Umbilical cord (tissue), 1 donor: ENCODE measurements at regions not wholly inside any gene's neighbourhood (a gene's known extent, or its start where the extent isn't known, plus 50 kb on each side); places are given as distances from the start of the nearest gene placed in this dataset.

Experiments
- DNase-seq: peaks from one replicate; pipeline ENCODE4 v3.0.0-alpha.2; 2015; ENCODE audit warnings: low spot score

- DNase-seq, result peak; percentile 85
These were observed 203.7 kb downstream of the ABHD5 start for GRCh38 chr3:43894176-43895049.

GRCh38 chr3:43895573-43895972 lies 204.8 kb downstream of the ABHD5 start:
- no peak for DNase-seq

- DNase-seq, result no peak
These were observed 211.7 kb downstream of the ABHD5 start for GRCh38 chr3:43902415-43902814.

GRCh38 chr3:43905157-43905556 lies 214.4 kb downstream of the ABHD5 start:
- DNase-seq, result no peak

GRCh38 chr3:43906849-43907507 lies 216.2 kb downstream of the ABHD5 start:
- DNase-seq, result no peak

- DNase-seq, result no peak
These were observed 216.7 kb downstream of the ABHD5 start for GRCh38 chr3:43907508-43907858.

GRCh38 chr3:43908456-43908855 lies 217.7 kb downstream of the ABHD5 start:
- no peak for DNase-seq

GRCh38 chr3:43909149-43909548 lies 218.4 kb downstream of the ABHD5 start:
- DNase-seq, result no peak

GRCh38 chr3:43910750-43911149 lies 220.0 kb downstream of the ABHD5 start:
- no peak for DNase-seq

GRCh38 chr3:43913036-43913948 lies 222.6 kb downstream of the ABHD5 start:
- no peak for DNase-seq

GRCh38 chr3:43914269-43914668 lies 223.5 kb downstream of the ABHD5 start:
- DNase-seq, result no peak

- DNase-seq, result no peak
These were observed 224.8 kb downstream of the ABHD5 start for GRCh38 chr3:43915546-43915945.

- DNase-seq, result no peak
These were observed 226.6 kb downstream of the ABHD5 start for GRCh38 chr3:43917361-43917760.

- DNase-seq, result no peak
These were observed 228.3 kb downstream of the ABHD5 start for GRCh38 chr3:43919029-43919428.

- no peak for DNase-seq
These were observed 230.4 kb downstream of the ABHD5 start for GRCh38 chr3:43921056-43921648.

- no peak for DNase-seq
These were observed 231.6 kb downstream of the ABHD5 start for GRCh38 chr3:43922374-43922773.

GRCh38 chr3:43923104-43923882 lies 232.6 kb downstream of the ABHD5 start:
- no peak for DNase-seq

- no peak for DNase-seq
These were observed 235.3 kb downstream of the ABHD5 start for GRCh38 chr3:43926055-43926454.

- DNase-seq, result no peak
These were observed 242.2 kb downstream of the ABHD5 start for GRCh38 chr3:43932921-43933320.

GRCh38 chr3:43948013-43948412 lies 257.3 kb downstream of the ABHD5 start:
- no peak for DNase-seq

- no peak for DNase-seq
These were observed 258.9 kb downstream of the ABHD5 start for GRCh38 chr3:43949594-43949993.
